GM12874 (cell line): ENCODE measurements at regions not wholly inside any gene's neighbourhood (a gene's known extent, or its start where the extent isn't known, plus 50 kb on each side); places are given as distances from the start of the nearest gene placed in this dataset.

ENCODE experiments used
- TF ChIP-seq, protein P1 (sequence below): IDR thresholded peaks from 2 replicates; pipeline ENCODE4 v1.5.1; 2011; ENCODE audit warnings: low read depth, mild to moderate bottlenecking, control low read depth, low read length, moderate library complexity; ENCODE audit not compliant: insufficient read depth

DNA sequence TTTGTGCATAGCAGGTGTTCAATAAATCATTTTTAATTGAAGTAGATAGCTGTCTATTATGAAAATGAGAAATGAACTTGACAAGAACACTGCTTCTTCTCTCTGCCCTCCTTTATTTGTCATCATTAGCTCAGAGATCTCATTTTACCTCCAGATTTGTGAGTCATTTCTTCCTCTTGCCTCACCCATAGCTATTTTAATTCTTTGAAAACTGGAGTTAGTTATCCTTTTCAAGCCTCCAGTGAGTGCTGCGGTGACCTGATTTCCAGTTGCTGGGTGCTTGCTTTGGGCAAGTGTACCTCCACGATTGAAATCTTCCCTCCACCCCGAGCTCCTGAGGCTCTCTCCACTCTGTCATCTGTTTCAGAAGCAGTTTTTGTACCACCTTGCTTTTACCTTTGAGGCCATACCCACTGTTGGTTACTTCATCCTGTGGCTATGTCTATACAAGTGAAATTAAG lies 114.6 kb downstream of the NFKBIZ start:
- TF ChIP-seq, protein P1, sequence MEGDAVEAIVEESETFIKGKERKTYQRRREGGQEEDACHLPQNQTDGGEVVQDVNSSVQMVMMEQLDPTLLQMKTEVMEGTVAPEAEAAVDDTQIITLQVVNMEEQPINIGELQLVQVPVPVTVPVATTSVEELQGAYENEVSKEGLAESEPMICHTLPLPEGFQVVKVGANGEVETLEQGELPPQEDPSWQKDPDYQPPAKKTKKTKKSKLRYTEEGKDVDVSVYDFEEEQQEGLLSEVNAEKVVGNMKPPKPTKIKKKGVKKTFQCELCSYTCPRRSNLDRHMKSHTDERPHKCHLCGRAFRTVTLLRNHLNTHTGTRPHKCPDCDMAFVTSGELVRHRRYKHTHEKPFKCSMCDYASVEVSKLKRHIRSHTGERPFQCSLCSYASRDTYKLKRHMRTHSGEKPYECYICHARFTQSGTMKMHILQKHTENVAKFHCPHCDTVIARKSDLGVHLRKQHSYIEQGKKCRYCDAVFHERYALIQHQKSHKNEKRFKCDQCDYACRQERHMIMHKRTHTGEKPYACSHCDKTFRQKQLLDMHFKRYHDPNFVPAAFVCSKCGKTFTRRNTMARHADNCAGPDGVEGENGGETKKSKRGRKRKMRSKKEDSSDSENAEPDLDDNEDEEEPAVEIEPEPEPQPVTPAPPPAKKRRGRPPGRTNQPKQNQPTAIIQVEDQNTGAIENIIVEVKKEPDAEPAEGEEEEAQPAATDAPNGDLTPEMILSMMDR: no peak

DNA sequence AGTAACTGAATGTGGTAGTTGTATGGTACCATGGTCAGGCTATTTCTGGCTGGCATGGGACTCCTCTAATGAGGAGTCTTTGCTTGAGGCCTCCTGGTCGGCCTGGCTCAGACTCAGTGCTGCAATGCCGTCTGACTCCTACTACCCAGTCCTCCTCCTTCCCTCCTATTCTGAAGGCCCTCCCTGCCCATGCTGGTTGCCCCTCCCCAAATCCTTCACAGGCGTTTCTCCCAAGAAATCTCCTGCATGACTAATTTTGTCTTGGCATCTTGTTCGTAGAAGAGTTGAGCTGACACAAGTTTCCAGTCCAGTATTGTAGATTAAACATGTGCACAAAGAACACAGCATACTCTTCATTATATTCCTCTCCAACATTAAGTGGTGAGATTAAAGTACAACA lies 115.5 kb downstream of the NFKBIZ start:
- TF ChIP-seq, protein P1: no peak

DNA sequence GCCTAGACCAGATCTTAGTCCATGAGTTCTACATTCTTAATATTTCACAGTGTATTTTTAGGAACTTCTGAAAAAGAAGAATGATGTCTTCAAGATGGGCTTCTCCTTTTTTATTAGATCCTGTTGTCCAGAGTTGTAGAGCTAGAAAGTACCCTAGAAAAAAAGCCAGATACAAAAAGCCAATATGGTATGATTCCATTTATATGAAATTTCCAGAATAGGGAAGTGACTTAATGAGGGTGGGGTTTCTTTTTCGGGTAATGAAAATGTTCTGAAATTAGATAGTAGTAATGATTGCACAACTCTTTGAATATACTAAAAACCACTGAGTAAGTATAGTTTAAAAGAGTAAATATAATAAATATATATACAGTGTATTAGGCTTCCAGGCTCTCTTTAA lies 116.9 kb downstream of the NFKBIZ start:
- TF ChIP-seq, protein P1: no peak

DNA sequence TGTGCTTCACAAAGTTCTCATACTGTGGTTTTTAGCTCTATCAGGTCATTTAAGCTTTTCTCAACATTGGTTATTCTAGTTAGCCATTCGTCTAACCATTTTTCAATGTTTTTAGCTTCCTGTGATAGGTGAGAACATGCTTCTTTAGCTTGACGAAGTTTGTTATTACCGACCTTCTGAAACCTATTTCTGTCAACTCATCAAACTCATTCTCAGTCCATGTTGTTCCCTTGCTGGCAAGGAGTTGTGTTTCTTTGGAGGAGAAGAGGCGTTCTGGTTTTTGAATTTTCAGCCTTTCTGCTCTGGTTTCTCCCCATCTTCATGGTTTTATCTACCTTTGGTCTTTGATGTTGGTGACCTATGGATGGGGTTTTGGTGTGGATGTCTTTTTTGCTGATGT lies 120.9 kb downstream of the NFKBIZ start:
- TF ChIP-seq, protein P1: no peak

DNA sequence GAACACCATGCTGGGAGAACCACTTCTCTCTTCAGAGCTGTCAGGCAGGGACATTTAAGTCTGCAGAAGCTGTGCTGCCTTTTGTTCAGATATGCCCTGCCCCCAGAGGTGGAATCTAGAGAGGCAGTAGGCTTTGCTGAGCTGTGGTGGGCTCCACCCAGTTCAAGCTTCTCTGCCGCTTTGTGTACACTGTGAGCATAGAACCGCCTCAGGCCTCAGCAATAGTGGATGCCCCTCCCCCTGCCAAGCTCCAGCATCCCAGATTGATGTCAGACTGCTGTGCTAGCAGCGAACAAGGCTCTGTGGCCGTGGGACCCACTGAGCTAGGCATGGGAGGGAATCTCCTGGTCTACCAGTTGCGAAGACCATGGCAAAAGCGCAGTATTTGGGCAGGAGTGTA lies 121.6 kb downstream of the NFKBIZ start:
- TF ChIP-seq, protein P1: no peak

DNA sequence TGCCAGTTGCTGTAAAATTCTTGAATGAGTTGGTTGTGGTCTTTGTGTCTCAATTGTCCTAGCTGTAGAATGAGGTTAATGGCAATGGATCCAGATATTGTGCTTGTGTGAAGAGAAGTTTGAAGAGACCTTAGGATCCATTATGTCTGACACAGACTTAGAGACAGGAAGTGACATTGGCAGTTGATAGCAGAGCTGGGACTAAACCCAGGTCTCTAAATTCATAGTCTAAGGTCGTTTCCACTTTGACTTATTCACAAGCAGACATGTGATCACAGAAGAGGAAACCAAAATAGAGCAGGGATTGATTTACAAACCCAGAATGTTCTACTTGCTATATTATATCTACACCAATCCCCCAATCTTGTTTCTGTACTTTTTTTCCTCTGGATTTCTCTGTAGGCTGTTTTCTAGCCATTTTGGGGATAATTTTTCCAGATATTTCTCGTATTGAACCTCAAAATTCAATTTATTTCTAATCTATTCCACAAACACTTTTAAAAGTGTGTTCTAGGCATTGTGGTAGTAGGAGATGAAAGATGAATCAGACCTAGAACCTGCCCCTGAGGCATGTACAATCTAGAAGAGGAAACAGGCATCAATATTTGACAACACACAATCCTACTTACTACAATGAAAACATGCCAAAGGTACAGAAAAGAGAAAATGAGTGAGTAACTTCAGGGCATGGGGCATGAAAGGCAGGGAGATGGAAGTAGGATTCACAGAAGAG lies 123.3 kb downstream of the NFKBIZ start:
- TF ChIP-seq, protein P1: no peak

DNA sequence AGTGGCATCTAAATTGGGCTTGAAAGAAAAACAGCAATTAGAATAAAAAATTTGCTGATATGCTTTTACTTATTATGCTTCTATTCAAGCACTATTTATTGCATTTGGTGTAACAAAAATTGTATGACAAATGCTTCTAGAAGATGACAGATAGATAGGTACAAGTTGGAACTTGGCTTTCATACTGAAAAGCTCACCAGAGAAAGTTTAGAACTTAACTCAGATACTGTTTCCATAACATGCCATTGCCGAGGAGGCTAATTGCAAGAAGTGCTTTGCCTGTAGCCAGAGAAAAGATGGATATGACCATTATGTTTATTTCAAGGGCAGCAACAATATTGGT lies 123.8 kb downstream of the NFKBIZ start:
- TF ChIP-seq, protein P1: no peak
